ENCODE measurements at regions not wholly inside any gene's neighbourhood (a gene's known extent, or its start where the extent isn't known, plus 50 kb on each side); places are given as distances from the start of the nearest gene placed in this dataset.

- Mint-ChIP-seq H3K9me3 (ENCODE audit: unreplicated experiment) (no peaks in the 10 kb centered on the region), H3K4me1 (ENCODE audit: low read depth, unreplicated experiment) (no peaks in the 10 kb centered on the region), H3K36me3 (ENCODE audit: unreplicated experiment) (no peaks in the 10 kb centered on the region), H3K27me3 (ENCODE audit: unreplicated experiment) (peaks cover 2% of the 10 kb centered on the region), H3K4me3 (ENCODE audit: unreplicated experiment) (no peak overlapping the region), H3K27ac (ENCODE audit: unreplicated experiment) (no peak overlapping the region)
- DNase-seq: no peak
- TF ChIP-seq CTCF (IDR thresholded peaks at IDR 0.05; ENCODE audit: partially characterized antibody, unreplicated experiment): no peak
Measured at GRCh38 chr10:125266541-125266940, 106.2 kb upstream of the CTBP2 start.

GRCh38 chr10:125265579-125265955, 105.2 kb upstream of the CTBP2 start:
- Mint-ChIP-seq H3K4me3 (ENCODE audit: unreplicated experiment) (no peak overlapping the region), H3K36me3 (ENCODE audit: unreplicated experiment) (no peaks in the 10 kb centered on the region)

GRCh38 chr10:125264757-125265578, 104.6 kb upstream of the CTBP2 start:
- no peak for DNase-seq
- peak overlapping the region; percentile 57 for H3K27ac Mint-ChIP-seq (ENCODE audit: unreplicated experiment)
- H3K4me3 Mint-ChIP-seq (ENCODE audit: unreplicated experiment): no peak overlapping the region
- H3K4me1 Mint-ChIP-seq (ENCODE audit: low read depth, unreplicated experiment): no peaks in the 10 kb centered on the region
- H3K27me3 Mint-ChIP-seq (ENCODE audit: unreplicated experiment): no peaks in the 10 kb centered on the region
- TF ChIP-seq CTCF (IDR thresholded peaks at IDR 0.05; ENCODE audit: partially characterized antibody, unreplicated experiment): no peak
- H3K36me3 Mint-ChIP-seq (ENCODE audit: unreplicated experiment): no peaks in the 10 kb centered on the region
- H3K9me3 Mint-ChIP-seq (ENCODE audit: unreplicated experiment): no peaks in the 10 kb centered on the region

More at GRCh38 chr10:125265579-125265955, 105.2 kb upstream of the CTBP2 start:
- Mint-ChIP-seq H3K4me1 (ENCODE audit: low read depth, unreplicated experiment) (no peaks in the 10 kb centered on the region), H3K9me3 (ENCODE audit: unreplicated experiment) (no peaks in the 10 kb centered on the region), H3K27ac (ENCODE audit: unreplicated experiment) (no peak overlapping the region), H3K27me3 (ENCODE audit: unreplicated experiment) (peaks cover 2% of the 10 kb centered on the region)
- DNase-seq: no peak
- no peak for TF ChIP-seq CTCF (IDR thresholded peaks at IDR 0.05; ENCODE audit: partially characterized antibody, unreplicated experiment)

GRCh38 chr10:125264091-125264490, 103.7 kb upstream of the CTBP2 start:
- TF ChIP-seq CTCF (IDR thresholded peaks at IDR 0.05; ENCODE audit: partially characterized antibody, unreplicated experiment): no peak

GRCh38 chr10:125263551-125263950, 103.2 kb upstream of the CTBP2 start:
- Mint-ChIP-seq H3K27ac (ENCODE audit: unreplicated experiment) (no peak overlapping the region), H3K9me3 (ENCODE audit: unreplicated experiment) (peaks cover 3% of the 10 kb centered on the region), H3K36me3 (ENCODE audit: unreplicated experiment) (no peaks in the 10 kb centered on the region), H3K27me3 (ENCODE audit: unreplicated experiment) (no peaks in the 10 kb centered on the region), H3K4me3 (ENCODE audit: unreplicated experiment) (no peak overlapping the region), H3K4me1 (ENCODE audit: low read depth, unreplicated experiment) (no peaks in the 10 kb centered on the region)
- TF ChIP-seq CTCF (IDR thresholded peaks at IDR 0.05; ENCODE audit: partially characterized antibody, unreplicated experiment): no peak
- DNase-seq: no peak

More at GRCh38 chr10:125264091-125264490, 103.7 kb upstream of the CTBP2 start:
- H3K4me1 Mint-ChIP-seq (ENCODE audit: low read depth, unreplicated experiment): no peaks in the 10 kb centered on the region
- H3K4me3 Mint-ChIP-seq (ENCODE audit: unreplicated experiment): no peak overlapping the region
- no peaks in the 10 kb centered on the region for H3K27me3 Mint-ChIP-seq (ENCODE audit: unreplicated experiment)
- no peaks in the 10 kb centered on the region for H3K9me3 Mint-ChIP-seq (ENCODE audit: unreplicated experiment)
- no peak for DNase-seq
- no peak overlapping the region for H3K27ac Mint-ChIP-seq (ENCODE audit: unreplicated experiment)
- H3K36me3 Mint-ChIP-seq (ENCODE audit: unreplicated experiment): no peaks in the 10 kb centered on the region

Data from glutamatergic neuron (in vitro differentiated cells).